OCI-LY1 (cell line): ENCODE measurements at regions not wholly inside any gene's neighbourhood (a gene's known extent, or its start where the extent isn't known, plus 50 kb on each side); places are given as distances from the start of the nearest gene placed in this dataset.

Source experiments
- H2AFZ ChIP-seq: fragments of 200-600 bp; sonication (generic), shearing (Covaris generic); 2 replicates; pipeline ENCODE4 v1.6.0; 2014; ENCODE audit warnings: antibody characterized with exemption, mild to moderate bottlenecking, low read length
- H3F3A ChIP-seq: fragments of 200-600 bp; sonication (generic), shearing (Covaris generic); 2 replicates; pipeline ENCODE4 v1.6.0; 2014; ENCODE audit warnings: mild to moderate bottlenecking, antibody characterized with exemption, low read length, moderate library complexity; ENCODE audit not compliant: insufficient read depth
- H3K27ac ChIP-seq: fragments of 200-600 bp; sonication (generic); 2 replicates; pipeline ENCODE4 v1.5.1; 2014; ENCODE audit warnings: low read length, mixed run types, mild to moderate bottlenecking, low read depth; ENCODE audit not compliant: poor library complexity, severe bottlenecking
- H3K27me3 ChIP-seq: fragments of 200-600 bp; sonication (generic); 2 replicates; pipeline ENCODE4 v1.6.0; 2014; ENCODE audit warnings: antibody characterized with exemption, mild to moderate bottlenecking, low read length, moderate library complexity; ENCODE audit not compliant: insufficient read depth
- H3K36me3 ChIP-seq: fragments of 200-600 bp; sonication (generic); 2 replicates; pipeline ENCODE4 v1.6.1; 2014; ENCODE audit warnings: mild to moderate bottlenecking, antibody characterized with exemption, low read length, moderate library complexity, mixed read lengths; ENCODE audit not compliant: insufficient read depth
- H3K4me1 ChIP-seq: fragments of 200-600 bp; sonication (generic); 2 replicates; pipeline ENCODE4 v1.5.1; 2014; ENCODE audit warnings: mild to moderate bottlenecking, low read length, moderate library complexity; ENCODE audit not compliant: insufficient read depth, severe bottlenecking
- H3K4me2 ChIP-seq: fragments of 200-600 bp; sonication (generic), shearing (Covaris generic); 2 replicates; pipeline ENCODE4 v1.6.1; 2014; ENCODE audit warnings: low read length
- H3K4me3 ChIP-seq: fragments of 200-600 bp; sonication (generic); 2 replicates; pipeline ENCODE4 v1.5.1; 2014; ENCODE audit warnings: low read length, low read depth, mild to moderate bottlenecking, mixed read lengths; ENCODE audit not compliant: poor library complexity, severe bottlenecking
- H3K79me2 ChIP-seq: fragments of 200-600 bp; shearing (Covaris generic); 2 replicates; pipeline ENCODE4 v1.6.1; 2016; ENCODE audit warnings: mixed run types, low read length, mixed read lengths; ENCODE audit not compliant: insufficient read depth
- H3K9ac ChIP-seq: fragments of 200-600 bp; sonication (generic), shearing (Covaris generic); 2 replicates; pipeline ENCODE4 v1.6.1; 2014; ENCODE audit warnings: mild to moderate bottlenecking, low read length, mixed read lengths
- H3K9me2 ChIP-seq: fragments of 200-600 bp; sonication (generic), shearing (Covaris generic); 2 replicates; pipeline ENCODE4 v1.6.1; 2014; ENCODE audit warnings: low read depth, mild to moderate bottlenecking, low read length, mixed read lengths
- H3K9me3 ChIP-seq: fragments of 200-600 bp; shearing (Covaris generic); 2 replicates; pipeline ENCODE4 v1.6.1; 2014; ENCODE audit warnings: low read length, mixed read lengths
- H4K20me1 ChIP-seq: fragments of 200-600 bp; sonication (generic), shearing (Covaris generic); 2 replicates; pipeline ENCODE4 v1.6.0; 2016; ENCODE audit warnings: mild to moderate bottlenecking, low read length; ENCODE audit not compliant: insufficient read depth
- CTCF ChIP-seq: fragments of 200-600 bp; sonication (generic), shearing (Covaris generic); IDR thresholded peaks from 2 replicates; pipeline ENCODE4 v1.5.1; 2017; ENCODE audit warnings: mild to moderate bottlenecking, antibody characterized with exemption, low read length, moderate library complexity, mixed read lengths
- EZH2 ChIP-seq: fragments of 200-600 bp; sonication (generic), shearing (Covaris generic); IDR thresholded peaks from 2 replicates; pipeline ENCODE4 v1.8.0; 2017; ENCODE audit warnings: borderline replicate concordance, mixed run types, mild to moderate bottlenecking, antibody characterized with exemption, low read length, moderate library complexity, mixed read lengths

- H4K20me1 ChIP-seq, result no peaks in the 10 kb centered on the region
- no peak overlapping the region for H3K4me2 ChIP-seq
- H3K4me3 ChIP-seq, result no peak overlapping the region
- H3K36me3 ChIP-seq, result no peaks in the 10 kb centered on the region
- H3K9me2 ChIP-seq, result no peaks in the 10 kb centered on the region
- no peak for TF ChIP-seq EZH2
- TF ChIP-seq CTCF, result no peak
- peaks cover 14% of the 10 kb centered on the region for H3K4me1 ChIP-seq
- H3K9ac ChIP-seq, result no peak overlapping the region
- no peaks in the 10 kb centered on the region for H3K79me2 ChIP-seq
- no peak overlapping the region for H2AFZ ChIP-seq
- H3K27me3 ChIP-seq, result peaks cover 6% of the 10 kb centered on the region
- H3K9me3 ChIP-seq, result no peaks in the 10 kb centered on the region
- no peaks in the 10 kb centered on the region for H3F3A ChIP-seq
- H3K27ac ChIP-seq, result no peak overlapping the region
These were observed 86.5 kb upstream of the TAF1B start for GRCh38 chr2:9756692-9757250.

GRCh38 chr2:9757501-9758264 is 85.6 kb upstream of the TAF1B start:
- no peak overlapping the region for H2AFZ ChIP-seq
- H3K36me3 ChIP-seq, result no peaks in the 10 kb centered on the region
- H3K4me1 ChIP-seq, result peaks cover 14% of the 10 kb centered on the region
- H3K27ac ChIP-seq, result no peak overlapping the region
- no peak overlapping the region for H3K4me2 ChIP-seq
- no peaks in the 10 kb centered on the region for H3K79me2 ChIP-seq
- H3K9ac ChIP-seq, result no peak overlapping the region
- TF ChIP-seq EZH2, result no peak
- TF ChIP-seq CTCF, result no peak
- H3K4me3 ChIP-seq, result no peak overlapping the region
- no peaks in the 10 kb centered on the region for H4K20me1 ChIP-seq
- H3K9me3 ChIP-seq, result no peaks in the 10 kb centered on the region
- H3K9me2 ChIP-seq, result no peaks in the 10 kb centered on the region
- no peaks in the 10 kb centered on the region for H3F3A ChIP-seq
- peaks cover 6% of the 10 kb centered on the region for H3K27me3 ChIP-seq

- H2AFZ ChIP-seq, result no peak overlapping the region
- no peaks in the 10 kb centered on the region for H3K9me3 ChIP-seq
- TF ChIP-seq CTCF, result no peak
- TF ChIP-seq EZH2, result no peak
- H3K79me2 ChIP-seq, result no peaks in the 10 kb centered on the region
- H3F3A ChIP-seq, result no peaks in the 10 kb centered on the region
- peaks cover 4% of the 10 kb centered on the region for H3K27me3 ChIP-seq
- H3K27ac ChIP-seq, result no peak overlapping the region
- H4K20me1 ChIP-seq, result no peaks in the 10 kb centered on the region
- H3K4me1 ChIP-seq, result peaks cover 14% of the 10 kb centered on the region
- H3K4me2 ChIP-seq, result no peak overlapping the region
- no peaks in the 10 kb centered on the region for H3K9me2 ChIP-seq
- H3K4me3 ChIP-seq, result no peak overlapping the region
- no peak overlapping the region for H3K9ac ChIP-seq
- H3K36me3 ChIP-seq, result no peaks in the 10 kb centered on the region
These were observed 84.5 kb upstream of the TAF1B start for GRCh38 chr2:9758741-9759140.
